Sigmoid colon (tissue), 4 donors: ENCODE measurements at regions not wholly inside any gene's neighbourhood (a gene's known extent, or its start where the extent isn't known, plus 50 kb on each side); places are given as distances from the start of the nearest gene placed in this dataset.

Experiments
- CTCF ChIP-seq, 4 experiments: fragments of 450-650 bp in 3 of 4; fragments of 200-600 bp in 1 of 4; IDR thresholded peaks; one replicate each; pipeline ENCODE4 v1.5.1; 2016 to 2019; ENCODE audit warnings: antibody characterized with exemption in 4 of 4, mild to moderate bottlenecking in 3 of 4, moderate library complexity in 2 of 4
- EP300 ChIP-seq, 4 donors: sonication (generic); formaldehyde crosslinking; IDR thresholded peaks; one replicate each; pipeline ENCODE4 v1.6.1; 2017; ENCODE audit warnings: antibody characterized with exemption in 4 of 4

- TF ChIP-seq CTCF (IDR thresholded peaks at IDR 0.05) (no peak), EP300 (IDR thresholded peaks at IDR 0.05) (no peak)
These were observed 474.1 kb downstream of the OMA1 start for GRCh38 chr1:58072450-58072849.
